HG03175 (cell line): ENCODE measurements at regions not wholly inside any gene's neighbourhood (a gene's known extent, or its start where the extent isn't known, plus 50 kb on each side); places are given as distances from the start of the nearest gene placed in this dataset.
"Not testable (repeated sequence)": the region's sequence is repeated elsewhere in the genome, so short reads cannot be mapped to it uniquely, and the experiment has no call there.

ENCODE experiments used
- ATAC-seq: cut with Tn5 transposase; IDR thresholded peaks from one replicate; pipeline ENCODE4 v1.9.1; 2021; ENCODE audit warnings: mild to moderate bottlenecking, moderate library complexity; ENCODE audit not compliant: unreplicated experiment

- ATAC-seq = no peak
Measured at GRCh38 chr9:31314241-31314640, 1070.2 kb upstream of the ACO1 start.

DNA sequence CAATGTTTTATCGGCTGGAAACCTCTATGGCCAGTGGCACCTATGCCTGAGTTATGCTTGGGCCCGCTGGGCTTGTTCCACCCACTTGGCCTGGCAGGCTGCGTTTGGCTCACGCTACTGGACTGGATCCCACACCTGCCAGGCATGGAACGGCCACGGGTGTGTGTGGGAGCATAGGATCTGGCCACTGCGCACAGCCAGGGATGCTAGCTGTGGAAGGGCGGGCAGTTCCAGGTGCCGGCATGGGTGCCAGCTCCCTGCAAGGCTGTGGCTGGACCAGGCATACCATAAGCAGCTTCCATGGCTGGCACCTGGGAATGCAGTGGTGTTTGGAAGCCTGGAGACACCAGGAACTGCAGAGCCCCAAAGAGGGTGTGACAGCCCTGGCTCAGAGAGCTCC is 1063.9 kb upstream of the ACO1 start:
- no peak for ATAC-seq

DNA sequence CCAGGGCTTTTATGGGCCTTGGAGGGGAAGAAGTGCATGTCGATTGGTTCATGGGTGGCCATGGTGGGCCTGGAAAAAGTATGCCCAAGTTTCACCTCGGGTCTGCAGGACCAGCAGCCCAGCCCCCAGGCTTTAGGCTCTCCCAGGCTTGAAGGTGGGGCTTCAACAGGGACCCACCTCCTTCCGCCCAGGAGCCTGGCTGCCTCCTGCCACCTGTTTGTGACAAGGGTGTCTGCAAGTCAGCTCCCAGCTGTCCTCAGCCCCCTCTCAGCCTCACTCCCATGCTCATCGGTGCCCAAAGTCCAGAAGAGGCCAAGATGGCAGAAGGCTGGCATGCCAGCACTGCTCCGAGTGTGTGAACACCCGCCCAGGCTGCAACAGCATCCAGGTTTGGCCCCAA is 1063.2 kb upstream of the ACO1 start:
- no peak for ATAC-seq

DNA sequence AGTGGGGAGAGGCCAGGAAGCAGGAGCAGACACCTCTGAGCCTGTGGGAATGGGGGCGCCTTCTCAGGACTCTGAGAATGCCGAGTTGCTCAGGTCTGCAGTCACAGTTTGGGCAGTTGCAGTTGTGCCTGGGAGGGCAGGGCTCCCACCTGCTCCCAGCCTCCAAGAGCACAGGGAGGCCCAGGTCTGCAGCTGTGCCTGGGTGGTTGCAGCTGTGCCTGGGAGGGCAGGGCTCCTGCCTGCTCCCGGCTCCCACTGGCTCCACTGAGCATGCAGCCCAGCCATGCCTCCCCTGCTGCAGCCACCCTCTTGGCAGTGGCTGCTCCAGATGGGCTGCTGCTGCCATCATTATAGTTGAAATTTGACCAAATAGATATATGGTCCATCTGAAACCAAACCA is 1062.8 kb upstream of the ACO1 start:
- ATAC-seq = no peak

- peak; percentile 51 for ATAC-seq
Measured at GRCh38 chr9:31323726-31324444, 1060.6 kb upstream of the ACO1 start.

DNA sequence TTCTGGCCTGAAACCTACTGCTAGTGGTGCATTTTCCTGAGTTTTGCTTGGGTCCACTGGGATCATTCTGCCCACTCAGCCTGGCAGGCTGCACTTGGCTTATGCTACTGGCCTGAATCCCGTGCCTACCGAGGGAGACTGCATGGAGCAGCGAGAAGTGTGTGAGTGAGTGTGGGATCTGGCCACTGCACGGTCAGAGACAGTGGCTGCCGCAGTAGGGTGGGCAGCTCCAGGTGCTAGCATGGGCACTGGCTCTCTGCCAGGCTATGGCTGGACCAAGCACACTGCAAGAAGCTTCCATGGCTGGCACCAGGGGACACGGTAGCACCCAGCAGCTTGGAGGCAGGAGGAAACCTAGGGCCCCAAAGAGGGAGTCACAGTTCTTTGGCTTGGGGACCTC is 1058.7 kb upstream of the ACO1 start:
- no peak for ATAC-seq

- not testable (repeated sequence) for ATAC-seq
Measured at GRCh38 chr9:31326883-31327282, 1057.6 kb upstream of the ACO1 start.

GRCh38 chr9:31334837-31335528 is 1049.5 kb upstream of the ACO1 start:
- no peak for ATAC-seq

DNA sequence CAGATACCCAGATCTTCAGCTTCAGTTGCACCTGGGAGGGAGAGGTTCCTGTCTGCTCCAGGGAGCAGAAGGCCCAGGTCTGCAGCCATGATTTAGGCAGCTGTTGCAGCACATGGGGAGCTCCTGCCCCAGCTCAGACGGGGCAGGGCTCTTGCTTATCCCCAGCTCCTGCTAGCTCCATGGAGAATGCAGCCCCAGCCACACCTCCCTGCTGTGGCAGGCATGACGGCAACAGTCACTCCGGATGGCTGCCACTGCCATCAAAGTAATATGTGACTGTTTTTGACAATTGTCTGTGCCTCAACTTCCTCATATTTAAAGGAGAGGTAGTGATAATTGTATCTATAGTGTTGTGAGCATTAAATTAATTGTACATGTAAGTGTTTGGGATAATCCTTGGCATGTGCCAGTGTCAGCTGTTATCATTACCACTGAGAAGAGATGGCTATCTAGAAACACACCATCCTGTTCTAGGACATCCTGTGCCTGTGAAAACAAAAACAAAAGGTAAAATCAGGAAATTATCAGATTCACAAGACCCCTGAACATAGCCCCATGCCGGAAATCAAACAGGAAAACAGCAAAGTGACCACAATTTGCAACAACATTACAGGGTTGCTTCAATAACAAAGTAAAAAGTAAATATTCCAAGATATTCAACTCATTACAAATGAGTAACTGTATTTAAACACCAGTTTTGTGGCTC is 1048.8 kb upstream of the ACO1 start:
- no peak for ATAC-seq

GRCh38 chr9:31336386-31336785 is 1048.1 kb upstream of the ACO1 start:
- no peak for ATAC-seq

DNA sequence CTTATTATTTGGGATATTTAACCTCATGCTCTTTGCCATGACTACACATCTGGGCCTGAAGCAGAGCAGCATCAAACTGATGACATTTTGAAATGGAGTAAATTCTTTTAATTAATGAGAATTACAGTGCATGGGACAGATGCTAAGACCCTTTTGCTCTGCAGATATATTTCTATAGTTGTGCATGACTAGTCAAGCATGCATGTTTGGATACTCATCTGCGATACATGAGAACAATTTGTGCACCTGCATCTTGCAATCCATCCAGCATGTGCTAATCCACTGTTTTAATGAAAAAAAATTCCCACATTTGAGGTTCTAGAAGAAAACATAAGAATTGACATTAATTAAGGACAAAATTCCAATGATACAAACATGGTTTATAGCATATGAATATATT is 1047.6 kb upstream of the ACO1 start:
- ATAC-seq = no peak

- peak; percentile 99 for ATAC-seq
Measured at GRCh38 chr9:31347082-31347617, 1037.3 kb upstream of the ACO1 start.

DNA sequence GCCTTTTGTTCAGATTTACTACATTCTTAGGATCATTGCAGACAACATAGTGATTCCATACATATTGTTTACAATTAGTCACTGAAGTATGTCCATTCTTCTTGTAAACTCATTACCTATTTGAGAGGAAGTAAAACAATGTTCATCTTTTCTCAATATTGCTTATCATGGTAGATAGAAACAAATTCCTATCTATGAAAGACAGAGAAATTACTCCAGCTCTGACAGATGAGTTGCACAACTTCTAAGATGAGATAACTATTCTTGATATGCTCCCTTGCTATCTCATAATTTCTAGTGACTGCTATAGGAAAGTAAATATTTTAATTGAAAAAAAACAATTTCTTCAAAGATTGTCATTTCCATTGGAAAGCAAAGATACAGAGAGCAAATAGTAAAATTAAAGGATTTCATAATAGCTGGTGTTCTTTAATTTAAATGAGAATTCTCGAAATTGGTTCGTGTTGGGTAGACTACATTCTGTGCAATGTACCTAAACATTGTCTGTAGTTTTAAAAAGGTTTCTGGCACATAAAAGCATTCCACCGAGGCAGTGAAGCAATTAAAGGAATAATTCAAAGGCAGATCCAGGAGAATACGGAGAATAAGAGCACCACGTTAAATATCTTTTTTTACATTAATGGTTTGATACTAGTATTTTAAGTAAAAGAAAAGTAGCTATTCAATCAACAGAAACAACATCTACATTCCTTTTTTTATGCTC is 1029.1 kb upstream of the ACO1 start:
- ATAC-seq = no peak

DNA sequence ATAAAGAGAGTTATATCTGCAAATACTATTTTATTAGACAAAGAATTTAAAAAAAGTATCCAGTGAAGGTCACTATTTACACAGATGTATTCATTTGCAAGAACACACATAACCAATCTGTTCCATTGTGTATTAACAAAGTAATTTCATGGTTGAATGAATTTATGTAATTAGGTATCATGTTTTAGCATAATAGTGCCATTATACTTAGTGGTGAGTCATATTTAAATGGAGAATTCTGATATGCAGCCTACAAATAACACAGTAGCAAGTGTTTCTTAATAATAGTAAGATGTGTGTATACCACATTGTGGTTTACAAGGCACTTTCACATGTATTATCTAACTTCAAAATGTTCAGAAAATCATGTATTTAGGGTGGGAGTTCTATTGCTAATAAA is 1028.5 kb upstream of the ACO1 start:
- no peak for ATAC-seq

DNA sequence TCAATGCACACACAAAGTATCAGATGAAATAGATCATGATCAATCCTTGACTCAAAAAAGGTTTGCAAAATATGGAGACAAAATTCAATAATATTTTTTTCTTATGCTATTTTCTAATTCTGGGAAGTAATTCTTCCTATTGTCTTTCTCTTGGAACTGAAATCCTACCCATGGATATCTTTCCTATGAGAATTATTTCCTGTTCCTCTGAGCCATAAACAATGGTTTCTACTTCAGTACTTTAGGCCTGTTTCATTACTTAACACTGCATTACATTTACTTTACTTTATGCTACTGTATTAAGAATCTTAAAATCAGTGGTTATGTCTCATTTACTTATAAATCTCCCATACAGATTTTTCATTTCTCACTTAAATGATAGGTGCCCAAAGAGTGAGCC is 1025.4 kb upstream of the ACO1 start:
- no peak for ATAC-seq

DNA sequence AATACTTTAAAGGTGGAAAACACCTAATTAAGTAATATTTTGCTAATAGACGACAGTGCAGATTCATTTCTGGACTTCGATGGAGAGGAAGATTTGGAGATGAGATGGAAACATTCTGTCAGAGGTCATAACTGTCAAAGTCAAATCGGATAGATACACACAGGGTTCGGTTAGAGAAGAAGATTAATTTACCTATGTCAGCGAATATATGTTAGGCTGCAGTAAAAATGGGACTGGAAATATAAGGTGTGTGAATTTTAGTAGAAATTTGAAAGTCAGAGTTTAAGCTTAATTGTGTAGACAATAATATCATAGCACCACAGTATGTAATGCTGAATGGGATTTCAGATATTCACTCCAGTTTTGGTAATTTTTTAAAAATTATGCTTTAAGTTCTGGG is 1020.3 kb upstream of the ACO1 start:
- no peak for ATAC-seq

DNA sequence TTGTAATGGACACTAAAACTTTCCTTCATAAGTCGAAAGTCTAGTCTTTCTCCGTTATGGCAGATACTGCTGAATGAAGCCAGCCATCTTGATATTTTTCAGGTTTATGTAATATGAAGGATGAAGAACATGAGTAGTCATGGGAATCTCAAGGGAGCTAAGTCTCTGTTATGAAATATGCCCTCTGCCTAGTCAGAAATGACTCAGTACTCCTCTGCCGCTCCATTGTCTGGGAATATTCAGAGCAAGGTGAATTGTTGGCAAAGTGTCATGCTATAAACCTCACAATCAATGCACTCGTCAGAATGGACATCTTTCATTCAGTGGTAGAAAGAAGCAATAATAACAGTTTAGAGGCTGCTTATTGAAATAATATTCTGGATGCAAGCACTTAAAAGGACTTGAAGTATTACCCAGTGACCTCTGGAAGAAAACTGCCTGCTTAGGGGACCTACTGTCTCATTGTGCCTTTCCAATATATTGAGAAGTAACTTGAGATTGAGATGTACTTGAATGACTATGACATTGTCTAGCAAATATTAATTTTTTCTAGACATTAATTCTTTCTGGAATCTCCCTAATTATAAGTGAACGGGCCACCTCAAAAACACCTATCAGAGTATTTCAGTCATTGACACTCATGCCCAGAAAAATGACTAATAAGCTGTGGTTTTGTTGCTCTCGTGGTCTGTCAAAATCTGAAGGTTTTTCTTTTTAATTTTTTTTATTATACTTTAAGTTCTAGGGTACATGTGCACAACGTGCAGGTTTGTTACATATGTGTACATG is 1011.5 kb upstream of the ACO1 start:
- ATAC-seq = peak; percentile 33

DNA sequence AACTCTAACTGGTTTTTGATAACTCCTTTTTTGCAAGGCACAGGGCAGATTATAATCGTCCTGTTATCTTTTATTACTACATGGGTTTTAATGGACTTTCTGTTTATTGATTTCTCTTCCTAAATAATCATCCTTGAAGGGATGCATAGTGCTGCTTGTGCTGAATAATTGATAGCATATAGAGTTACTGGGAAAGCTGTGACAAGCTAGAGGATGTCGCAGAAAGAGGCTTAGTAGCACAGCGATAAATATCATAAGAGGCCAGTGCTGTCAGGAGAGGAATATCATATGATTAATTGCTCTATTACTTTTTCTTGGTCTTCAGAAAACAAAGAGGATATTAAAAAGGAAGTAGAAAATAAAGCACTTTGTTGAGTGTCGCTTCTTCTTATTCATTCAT is 1007.1 kb upstream of the ACO1 start:
- no peak for ATAC-seq

DNA sequence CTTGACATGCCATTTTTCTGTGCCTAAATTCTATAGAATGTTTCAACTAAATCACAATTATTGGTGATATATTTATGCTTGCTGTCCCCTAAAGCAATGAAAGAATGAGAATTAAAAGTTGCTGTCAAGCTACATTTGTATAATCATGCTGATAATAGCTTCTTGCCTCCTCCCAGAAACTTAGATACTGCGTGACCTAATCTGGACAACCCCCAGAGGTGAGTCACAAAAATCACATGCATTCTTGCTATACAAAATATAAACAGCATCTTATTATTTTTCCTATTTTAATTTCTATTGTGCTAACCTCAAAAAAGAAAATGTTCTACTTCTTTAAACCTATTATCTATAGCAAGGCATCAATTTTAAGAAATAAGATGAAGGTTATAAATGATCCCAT is 995.8 kb upstream of the ACO1 start:
- no peak for ATAC-seq

GRCh38 chr9:31389075-31389474 is 995.4 kb upstream of the ACO1 start:
- no peak for ATAC-seq
